ENCODE measurements at regions not wholly inside any gene's neighbourhood (a gene's known extent, or its start where the extent isn't known, plus 50 kb on each side); places are given as distances from the start of the nearest gene placed in this dataset.

DNA sequence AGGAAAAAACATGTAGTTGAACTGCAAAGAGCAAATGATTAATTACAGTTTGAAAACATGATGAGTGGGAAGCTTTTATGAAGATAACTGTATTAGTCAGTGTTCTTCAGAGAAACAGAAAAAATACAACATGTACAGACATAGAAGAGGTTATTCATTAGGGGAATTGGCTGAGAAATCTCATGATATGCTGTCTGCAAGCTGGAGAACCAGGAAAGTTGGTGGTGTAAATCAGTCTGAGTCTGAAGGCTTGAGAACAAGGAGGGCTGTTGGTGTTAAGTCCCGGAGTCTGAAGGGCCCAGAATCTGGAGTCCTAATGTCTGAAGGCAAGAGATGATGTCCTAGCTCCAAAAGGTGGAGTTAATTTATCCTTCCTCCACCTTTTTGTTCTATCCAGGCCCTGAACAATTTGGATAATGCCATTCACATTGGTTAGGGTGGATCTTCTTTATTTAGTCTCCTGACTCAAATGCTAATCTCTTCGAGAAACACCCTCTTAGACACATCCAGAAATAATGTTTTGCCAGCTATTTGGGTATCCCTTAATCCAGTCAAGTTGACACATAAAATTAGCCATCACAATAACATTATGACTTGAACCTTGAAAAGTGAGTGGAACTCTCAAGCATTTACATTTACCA lies 672.9 kb upstream of the PTBP2 start:
- Histone ChIP-seq H3K4me2 (no peak overlapping the region), H3K36me3 (no peaks in the 10 kb centered on the region), H3K9ac (no peak overlapping the region), H3K27ac (no peak overlapping the region), H3K4me1 (no peaks in the 10 kb centered on the region), H3K27me3 (no peaks in the 10 kb centered on the region), H4K20me1 (no peaks in the 10 kb centered on the region), H3K4me3 (no peak overlapping the region), H3K9me3 (no peaks in the 10 kb centered on the region)
- TF ChIP-seq Cebpa-rat (IDR thresholded peaks at IDR 0.05), result no peak

DNA sequence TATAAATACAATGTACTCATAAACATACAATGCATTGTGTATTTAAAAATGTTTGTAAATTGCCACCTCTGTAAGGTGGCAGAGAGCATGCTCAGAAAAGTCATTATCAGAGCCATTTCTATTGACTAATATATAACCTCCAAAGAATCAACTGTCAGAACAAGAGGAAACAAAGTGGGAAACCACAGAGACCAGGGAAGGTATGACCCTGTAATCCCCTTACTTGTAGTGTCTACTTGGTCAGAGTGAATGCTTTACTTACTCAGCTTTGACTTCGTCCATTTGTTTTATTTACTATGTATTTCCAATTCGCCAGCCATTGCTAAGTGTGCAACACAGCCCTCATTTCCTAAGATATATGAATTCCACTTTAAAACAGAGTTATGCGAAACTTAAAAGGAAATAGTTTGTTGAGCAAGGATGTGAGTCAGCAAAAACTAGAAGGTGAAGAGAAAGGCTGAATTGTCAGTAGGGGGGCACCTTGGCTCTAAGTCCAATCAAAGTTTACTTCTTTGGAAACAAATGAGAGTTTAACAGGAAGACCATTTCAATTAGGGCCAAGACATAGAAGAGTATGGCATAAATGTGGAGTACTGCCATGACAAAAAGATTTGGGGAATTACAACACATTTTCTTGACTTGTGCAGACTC lies 671.7 kb upstream of the PTBP2 start:
- Histone ChIP-seq H3K9ac (no peak overlapping the region), H3K4me3 (no peak overlapping the region), H3K9me3 (no peaks in the 10 kb centered on the region), H3K27me3 (no peaks in the 10 kb centered on the region), H4K20me1 (no peaks in the 10 kb centered on the region), H3K36me3 (no peaks in the 10 kb centered on the region), H3K4me2 (no peak overlapping the region), H3K27ac (no peak overlapping the region), H3K4me1 (no peaks in the 10 kb centered on the region)
- TF ChIP-seq Cebpa-rat (IDR thresholded peaks at IDR 0.05), result no peak

DNA sequence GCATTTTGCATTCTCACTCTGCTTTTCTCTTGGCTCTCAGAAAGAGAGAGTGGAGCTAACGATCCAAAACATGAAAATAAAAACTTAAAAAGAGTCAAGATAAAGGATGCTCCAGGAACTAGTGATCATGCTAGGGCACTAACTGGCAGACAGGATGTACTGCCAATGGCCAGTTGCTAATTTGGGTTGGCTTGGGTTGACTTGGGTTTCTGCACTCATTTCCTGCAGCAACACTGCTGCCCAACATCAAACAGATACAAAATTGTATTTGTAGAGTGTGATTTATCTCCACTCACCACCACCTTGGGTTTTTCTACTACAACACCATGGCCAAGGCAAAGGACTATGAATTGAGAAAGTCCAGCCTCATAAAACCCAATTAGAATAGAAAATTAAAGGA lies 662.3 kb upstream of the PTBP2 start:
- Histone ChIP-seq H3K4me1 (no peaks in the 10 kb centered on the region), H3K27ac (no peak overlapping the region), H3K36me3 (no peaks in the 10 kb centered on the region), H3K4me3 (no peak overlapping the region), H3K4me2 (no peak overlapping the region), H4K20me1 (no peaks in the 10 kb centered on the region), H3K9me3 (no peaks in the 10 kb centered on the region), H3K9ac (no peak overlapping the region), H3K27me3 (no peaks in the 10 kb centered on the region)
- TF ChIP-seq Cebpa-rat (IDR thresholded peaks at IDR 0.05), result no peak

DNA sequence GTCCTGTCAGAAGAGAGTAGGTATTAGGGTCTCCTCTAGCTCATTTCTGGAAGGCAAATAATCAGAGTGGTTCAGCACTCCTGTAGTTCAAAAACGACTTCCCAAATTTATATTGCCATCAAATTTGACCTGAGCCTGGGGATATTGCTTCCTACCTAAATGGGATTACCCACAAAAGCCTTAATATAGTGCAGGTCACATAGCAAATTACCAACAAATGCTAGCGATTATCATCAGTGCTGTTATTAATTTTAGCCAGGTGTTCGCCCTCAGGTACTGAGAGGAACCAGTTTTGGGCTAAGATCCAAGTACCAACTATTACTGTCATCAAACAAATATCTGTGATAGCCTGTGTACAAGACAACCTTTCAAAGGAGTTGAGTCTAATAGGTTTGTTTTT lies 661.8 kb upstream of the PTBP2 start:
- Histone ChIP-seq H3K9me3 (no peaks in the 10 kb centered on the region), H3K4me2 (no peak overlapping the region), H3K36me3 (no peaks in the 10 kb centered on the region), H3K27ac (no peak overlapping the region), H3K27me3 (no peaks in the 10 kb centered on the region), H4K20me1 (no peaks in the 10 kb centered on the region), H3K4me3 (no peak overlapping the region), H3K9ac (no peak overlapping the region), H3K4me1 (no peaks in the 10 kb centered on the region)
- no peak for TF ChIP-seq Cebpa-rat (IDR thresholded peaks at IDR 0.05)

DNA sequence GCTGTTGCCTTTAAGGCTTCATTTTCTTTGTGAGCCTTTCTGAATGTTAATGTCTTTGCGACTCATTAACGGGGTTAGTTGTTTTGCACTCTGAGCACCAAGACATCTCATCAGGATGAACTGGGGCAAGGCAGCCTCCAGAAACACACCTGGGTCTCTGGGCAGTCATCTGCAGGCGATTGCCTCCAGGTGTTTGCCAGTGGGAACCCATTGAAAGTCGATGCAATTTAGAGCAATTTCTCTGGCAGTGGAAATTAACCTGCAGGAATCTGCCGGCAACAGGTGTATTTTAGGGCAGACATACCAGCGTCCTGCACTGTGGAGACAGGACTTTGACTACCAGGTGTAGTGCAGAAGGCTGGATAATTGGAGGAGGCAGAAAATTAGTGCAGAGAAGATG lies 661.0 kb upstream of the PTBP2 start:
- no peak for TF ChIP-seq Cebpa-rat (IDR thresholded peaks at IDR 0.05)
- no peaks in the 10 kb centered on the region for H4K20me1 ChIP-seq
- H3K36me3 ChIP-seq, result no peaks in the 10 kb centered on the region
- no peaks in the 10 kb centered on the region for H3K27me3 ChIP-seq
- no peaks in the 10 kb centered on the region for H3K9me3 ChIP-seq
- no peaks in the 10 kb centered on the region for H3K4me1 ChIP-seq
- no peak overlapping the region for H3K4me2 ChIP-seq
- no peak overlapping the region for H3K9ac ChIP-seq
- H3K27ac ChIP-seq, result no peak overlapping the region
- no peak overlapping the region for H3K4me3 ChIP-seq

DNA sequence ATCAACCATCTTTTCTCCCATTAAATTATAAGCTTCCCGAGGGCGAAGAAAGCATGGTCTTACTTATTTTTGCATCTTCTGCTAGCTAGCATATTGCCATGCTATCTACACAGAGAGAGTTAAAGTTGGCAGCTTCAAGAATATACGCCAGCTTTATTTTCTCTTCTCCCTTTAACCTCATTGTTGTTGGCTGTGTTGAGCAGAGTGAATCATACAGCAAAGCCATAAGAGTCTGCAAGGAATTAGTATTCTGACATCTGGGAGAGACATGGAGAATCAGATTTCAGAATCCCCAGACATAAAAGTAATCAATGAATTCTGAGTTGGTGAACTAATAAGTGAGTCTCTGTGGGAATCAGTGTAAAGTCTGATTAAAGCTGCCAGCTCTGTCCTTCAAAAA lies 649.6 kb upstream of the PTBP2 start:
- H3K36me3 ChIP-seq, result no peaks in the 10 kb centered on the region
- no peaks in the 10 kb centered on the region for H4K20me1 ChIP-seq
- no peak overlapping the region for H3K4me3 ChIP-seq
- H3K9me3 ChIP-seq, result no peaks in the 10 kb centered on the region
- no peaks in the 10 kb centered on the region for H3K4me1 ChIP-seq
- H3K9ac ChIP-seq, result no peak overlapping the region
- H3K27me3 ChIP-seq, result no peaks in the 10 kb centered on the region
- no peak overlapping the region for H3K27ac ChIP-seq
- TF ChIP-seq Cebpa-rat (IDR thresholded peaks at IDR 0.05), result no peak
- H3K4me2 ChIP-seq, result no peak overlapping the region

DNA sequence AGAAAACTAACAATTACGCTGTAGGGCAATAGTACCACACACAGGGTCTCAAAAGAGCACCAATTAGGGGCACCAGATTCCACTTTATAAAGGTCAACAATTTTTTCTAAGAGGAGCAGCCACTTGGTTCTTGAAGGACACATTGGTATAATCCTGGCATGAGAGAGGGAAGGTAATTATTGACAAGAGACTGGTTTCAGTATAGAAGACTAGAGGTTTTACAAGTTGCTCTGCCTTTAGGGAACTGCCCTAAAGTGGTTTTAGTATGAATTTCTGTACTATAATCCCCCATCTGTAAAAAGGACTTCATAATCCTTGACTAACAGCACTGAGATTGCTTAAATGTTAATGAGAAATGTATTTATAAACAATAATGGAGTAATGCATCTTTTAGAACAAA lies 648.5 kb upstream of the PTBP2 start:
- no peak overlapping the region for H3K27ac ChIP-seq
- no peaks in the 10 kb centered on the region for H4K20me1 ChIP-seq
- no peak for TF ChIP-seq Cebpa-rat (IDR thresholded peaks at IDR 0.05)
- no peaks in the 10 kb centered on the region for H3K9me3 ChIP-seq
- H3K4me3 ChIP-seq, result no peak overlapping the region
- no peak overlapping the region for H3K4me2 ChIP-seq
- no peaks in the 10 kb centered on the region for H3K27me3 ChIP-seq
- no peaks in the 10 kb centered on the region for H3K36me3 ChIP-seq
- no peaks in the 10 kb centered on the region for H3K4me1 ChIP-seq
- H3K9ac ChIP-seq, result no peak overlapping the region

DNA sequence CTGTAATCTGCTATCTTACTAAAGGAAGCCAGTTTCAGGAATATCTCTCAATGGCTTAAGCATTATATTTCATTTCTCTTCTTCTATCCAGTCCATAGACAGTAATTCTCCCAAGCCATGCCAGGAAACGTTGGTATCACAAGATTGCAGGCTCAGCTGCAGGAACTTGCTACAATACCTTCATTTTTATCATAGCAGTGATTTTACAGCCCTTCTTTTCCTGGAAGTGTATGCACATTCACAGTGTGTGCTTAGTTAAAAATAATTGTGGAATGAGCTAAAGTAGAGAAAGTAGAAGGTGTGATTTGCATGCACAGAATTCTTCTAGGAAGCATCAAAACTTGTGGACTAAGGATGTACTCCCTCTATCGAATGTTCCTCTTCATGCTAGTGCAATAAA lies 647.2 kb upstream of the PTBP2 start:
- Histone ChIP-seq H3K27me3 (no peaks in the 10 kb centered on the region), H3K27ac (no peak overlapping the region), H3K4me3 (no peak overlapping the region), H3K9me3 (no peaks in the 10 kb centered on the region), H3K36me3 (no peaks in the 10 kb centered on the region), H3K4me2 (no peak overlapping the region), H3K4me1 (no peaks in the 10 kb centered on the region), H3K9ac (no peak overlapping the region), H4K20me1 (no peaks in the 10 kb centered on the region)
- no peak for TF ChIP-seq Cebpa-rat (IDR thresholded peaks at IDR 0.05)

DNA sequence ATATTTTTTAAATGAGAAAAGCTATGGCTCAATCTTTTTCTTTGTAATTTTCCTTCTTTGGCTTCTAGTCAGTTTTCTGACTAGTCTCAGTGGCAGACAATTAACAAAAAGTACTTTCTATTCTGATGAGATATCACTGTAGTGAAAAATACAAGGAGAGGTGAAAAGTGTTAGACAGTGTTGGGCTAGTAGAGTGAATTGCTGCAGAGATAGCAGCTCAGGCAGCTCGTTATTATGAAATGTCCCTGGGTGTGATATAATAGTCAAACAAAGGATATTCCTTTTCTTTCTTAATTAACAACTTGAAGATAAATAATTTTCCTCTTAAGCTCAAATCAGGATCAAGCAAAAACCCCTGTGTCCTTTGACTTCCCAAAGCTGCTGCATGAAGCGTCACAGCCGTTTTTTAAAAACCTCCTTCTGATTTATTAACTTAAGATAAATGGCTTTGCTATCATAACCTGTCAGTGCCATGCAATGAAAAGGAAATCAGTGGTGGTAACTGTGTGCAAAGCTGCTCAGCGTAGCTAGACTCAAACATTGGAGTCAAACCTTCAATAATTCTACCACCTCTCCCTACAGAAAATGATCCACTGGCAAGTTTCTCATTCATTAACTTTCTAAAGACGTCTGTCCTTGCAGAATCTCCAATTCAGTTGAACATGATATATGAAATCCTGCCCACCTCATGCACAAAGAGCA lies 646.6 kb upstream of the PTBP2 start:
- TF ChIP-seq Cebpa-rat (IDR thresholded peaks at IDR 0.05), result no peak

DNA sequence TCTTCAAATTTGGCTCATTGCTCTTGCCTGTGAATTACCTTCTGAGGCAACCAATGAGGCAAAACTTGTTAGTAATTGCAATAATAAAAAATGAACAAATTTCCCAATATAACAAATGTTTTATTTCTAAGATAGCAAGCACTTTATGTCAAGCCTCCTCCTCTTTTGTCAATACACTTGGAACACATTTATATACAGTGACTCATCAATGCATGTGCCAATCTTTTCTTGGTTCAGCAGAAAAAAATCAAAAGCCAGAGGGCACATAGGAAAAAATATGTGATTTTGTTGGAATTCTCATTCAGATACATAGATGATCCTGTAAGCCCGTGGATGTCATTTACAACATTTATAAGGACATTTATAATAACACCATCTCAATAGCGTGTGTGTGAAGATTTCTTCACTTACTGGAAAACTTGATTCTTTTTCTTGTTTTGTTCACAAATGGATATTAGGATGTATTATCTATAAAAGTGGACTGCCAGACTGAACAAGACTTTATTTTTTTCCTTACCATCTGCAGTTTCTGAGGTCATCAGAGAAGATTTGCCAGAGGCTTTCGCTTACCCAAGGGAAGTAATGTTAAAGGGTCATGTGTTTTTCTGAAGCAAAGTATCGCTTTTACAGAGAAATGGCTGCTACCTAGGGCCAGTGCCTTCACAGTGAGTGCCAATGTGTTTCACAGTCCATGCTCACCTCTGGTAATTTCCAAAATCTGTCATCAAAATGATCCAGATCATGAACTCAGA lies 645.7 kb upstream of the PTBP2 start:
- Histone ChIP-seq H3K36me3 (no peaks in the 10 kb centered on the region), H4K20me1 (no peaks in the 10 kb centered on the region), H3K9me3 (no peaks in the 10 kb centered on the region), H3K4me2 (no peak overlapping the region), H3K4me3 (no peak overlapping the region), H3K27me3 (no peaks in the 10 kb centered on the region), H3K4me1 (no peaks in the 10 kb centered on the region), H3K27ac (no peak overlapping the region), H3K9ac (no peak overlapping the region)
- no peak for TF ChIP-seq Cebpa-rat (IDR thresholded peaks at IDR 0.05)

More for the DNA sequence above, 646.6 kb upstream of the PTBP2 start:
- no peak overlapping the region for H3K4me2 ChIP-seq
- no peak overlapping the region for H3K27ac ChIP-seq
- H3K9ac ChIP-seq, result no peak overlapping the region
- H4K20me1 ChIP-seq, result no peaks in the 10 kb centered on the region
- no peaks in the 10 kb centered on the region for H3K36me3 ChIP-seq
- no peaks in the 10 kb centered on the region for H3K9me3 ChIP-seq
- no peaks in the 10 kb centered on the region for H3K27me3 ChIP-seq
- H3K4me3 ChIP-seq, result no peak overlapping the region
- no peaks in the 10 kb centered on the region for H3K4me1 ChIP-seq
